ENCODE measurements at regions not wholly inside any gene's neighbourhood (a gene's known extent, or its start where the extent isn't known, plus 50 kb on each side); places are given as distances from the start of the nearest gene placed in this dataset.

DNA sequence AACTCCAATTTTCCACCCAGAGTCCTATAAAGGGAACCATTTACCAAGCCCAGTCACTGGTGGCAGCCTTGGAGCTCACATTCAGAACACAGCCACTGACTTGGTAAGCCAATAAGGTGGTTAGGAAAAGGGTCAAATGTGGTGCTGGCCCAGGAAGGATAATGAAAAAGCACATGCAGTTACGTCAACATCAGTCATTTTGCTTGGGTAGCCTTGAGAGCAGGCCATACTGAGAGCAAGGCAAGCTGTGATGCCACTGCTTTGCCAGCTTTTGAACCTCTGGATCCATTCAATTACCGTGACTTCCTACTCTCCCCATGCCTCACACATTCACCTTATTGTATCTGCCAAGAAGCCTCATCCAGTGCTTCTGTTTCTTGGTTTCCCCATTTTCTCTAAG is 253.6 kb downstream of the OPA1 start:
- DNase-seq = no peak
- Histone ChIP-seq H3K9me3 (ENCODE audit: low read length) (no peaks in the 10 kb centered on the region), H3K36me3 (ENCODE audit: insufficient read depth, low read length) (no peaks in the 10 kb centered on the region), H3K4me3 (ENCODE audit: low read length) (no peak overlapping the region), H3K27me3 (ENCODE audit: insufficient read depth, low read length, poor library complexity, severe bottlenecking) (no peaks in the 10 kb centered on the region), H3K4me1 (ENCODE audit: insufficient read depth, low read length) (no peaks in the 10 kb centered on the region), H3K27ac (ENCODE audit: low read depth, low read length) (no peak overlapping the region)
- no peak overlapping the region for H3K4me3 Mint-ChIP-seq
- peaks cover 9 to 11% of the 10 kb centered on the region in 2 donors for H3K27me3 Mint-ChIP-seq
- no peak overlapping the region for H3K27ac Mint-ChIP-seq
- H3K9me3 Mint-ChIP-seq = no peaks in the 10 kb centered on the region
- no peaks in the 10 kb centered on the region for H3K36me3 Mint-ChIP-seq
- H3K4me1 Mint-ChIP-seq = no peaks in the 10 kb centered on the region
- ChIA-PET CTCF (interaction anchor here (1.0 kb wide), 1 partner anchor 26 kb away, joined by 3 read pairs; no protein-coding TSS in a partner anchor), POLR2A (no interaction called here)

DNA sequence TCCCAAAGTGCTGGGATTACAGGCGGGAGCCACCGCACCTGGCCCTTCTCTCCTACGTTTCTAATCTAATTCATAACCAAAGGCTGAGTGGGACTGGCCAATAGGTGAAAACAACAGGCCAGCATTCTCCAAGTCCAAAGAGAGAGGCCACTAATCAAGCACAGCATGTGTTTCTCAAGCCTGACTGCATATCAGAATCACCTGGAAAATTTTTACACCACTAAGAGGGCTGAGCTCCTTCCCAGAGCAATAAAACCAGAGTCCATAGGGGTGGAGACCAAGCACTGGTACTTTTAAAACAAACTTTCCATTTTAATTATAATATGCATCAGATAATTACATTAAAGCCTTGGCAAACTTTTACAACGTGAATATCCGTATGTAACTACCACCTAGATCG is 254.4 kb downstream of the OPA1 start:
- peaks cover 7% of the 10 kb centered on the region in 2 donors for H3K27me3 Mint-ChIP-seq
- no peak overlapping the region for H3K4me3 Mint-ChIP-seq
- Histone ChIP-seq H3K27me3 (ENCODE audit: insufficient read depth, low read length, poor library complexity, severe bottlenecking) (no peaks in the 10 kb centered on the region), H3K36me3 (ENCODE audit: insufficient read depth, low read length) (no peaks in the 10 kb centered on the region), H3K4me1 (ENCODE audit: insufficient read depth, low read length) (no peaks in the 10 kb centered on the region), H3K9me3 (ENCODE audit: low read length) (no peaks in the 10 kb centered on the region), H3K27ac (ENCODE audit: low read depth, low read length) (no peak overlapping the region), H3K4me3 (ENCODE audit: low read length) (no peak overlapping the region)
- H3K4me1 Mint-ChIP-seq = no peaks in the 10 kb centered on the region
- no peaks in the 10 kb centered on the region for H3K9me3 Mint-ChIP-seq
- ChIA-PET POLR2A (no interaction called here), CTCF (interaction anchor here (0.7 to 1.0 kb wide), 2 partner anchors 26 to 40 kb away, joined by 3 read pairs; no protein-coding TSS in a partner anchor)
- H3K36me3 Mint-ChIP-seq = no peaks in the 10 kb centered on the region
- no peak overlapping the region for H3K27ac Mint-ChIP-seq
- no peak for DNase-seq

- CTCF ChIA-PET = no interaction called here
Observed at GRCh38 chr3:193848547-193848946, 255.5 kb downstream of the OPA1 start.

DNA sequence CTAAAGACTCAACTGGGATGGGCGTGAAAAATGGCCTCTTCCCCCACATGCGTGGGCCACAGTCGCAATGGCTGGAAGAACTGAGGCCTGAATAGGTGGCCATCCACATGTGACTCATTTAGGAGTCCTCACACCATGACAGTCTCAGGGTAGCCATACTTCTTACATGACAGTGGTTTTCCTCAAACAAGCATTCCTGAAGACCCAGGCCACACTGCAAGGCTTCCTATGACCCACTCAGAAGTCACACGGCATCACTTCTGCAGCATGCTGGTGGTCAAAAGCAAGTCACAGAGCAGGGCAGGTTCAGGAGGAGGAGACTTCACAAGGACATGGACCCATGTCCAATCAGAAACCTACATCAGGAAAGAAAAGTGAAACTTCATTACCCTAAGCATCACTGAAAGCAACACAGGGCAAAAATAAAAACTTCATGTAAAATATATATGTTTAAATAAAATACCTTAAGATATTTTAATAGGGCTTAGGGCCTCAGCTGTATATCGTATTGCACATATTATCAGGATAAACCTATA is 257.1 kb downstream of the OPA1 start:
- peaks cover 4 to 6% of the 10 kb centered on the region in 2 donors for H3K27me3 Mint-ChIP-seq
- H3K4me3 ChIP-seq (ENCODE audit: low read length) = no peak overlapping the region
- H3K27ac Mint-ChIP-seq = no peak overlapping the region
- no peaks in the 10 kb centered on the region for H3K4me1 Mint-ChIP-seq
- H3K4me1 ChIP-seq (ENCODE audit: insufficient read depth, low read length) = no peaks in the 10 kb centered on the region
- DNase-seq = no peak
- H3K36me3 Mint-ChIP-seq = no peaks in the 10 kb centered on the region
- ChIA-PET CTCF (no interaction called here), POLR2A (no interaction called here)
- no peaks in the 10 kb centered on the region for H3K36me3 ChIP-seq (ENCODE audit: insufficient read depth, low read length)
- H3K9me3 Mint-ChIP-seq = no peaks in the 10 kb centered on the region
- no peaks in the 10 kb centered on the region for H3K9me3 ChIP-seq (ENCODE audit: low read length)
- no peak overlapping the region for H3K4me3 Mint-ChIP-seq
- H3K27ac ChIP-seq (ENCODE audit: low read depth, low read length) = no peak overlapping the region
- H3K27me3 ChIP-seq (ENCODE audit: insufficient read depth, low read length, poor library complexity, severe bottlenecking) = no peaks in the 10 kb centered on the region

More at GRCh38 chr3:193848547-193848946, 255.5 kb downstream of the OPA1 start:
- Histone ChIP-seq H3K36me3 (ENCODE audit: insufficient read depth, low read length) (no peaks in the 10 kb centered on the region), H3K4me1 (ENCODE audit: insufficient read depth, low read length) (no peaks in the 10 kb centered on the region), H3K27ac (ENCODE audit: low read depth, low read length) (no peak overlapping the region), H3K9me3 (ENCODE audit: low read length) (no peaks in the 10 kb centered on the region), H3K27me3 (ENCODE audit: insufficient read depth, low read length, poor library complexity, severe bottlenecking) (no peaks in the 10 kb centered on the region), H3K4me3 (ENCODE audit: low read length) (no peak overlapping the region)
- no peak overlapping the region for H3K27ac Mint-ChIP-seq
- POLR2A ChIA-PET = no interaction called here
- no peak overlapping the region for H3K4me3 Mint-ChIP-seq
- H3K9me3 Mint-ChIP-seq = no peaks in the 10 kb centered on the region
- peaks cover 6 to 7% of the 10 kb centered on the region in 2 donors for H3K27me3 Mint-ChIP-seq
- H3K36me3 Mint-ChIP-seq = no peaks in the 10 kb centered on the region
- no peaks in the 10 kb centered on the region for H3K4me1 Mint-ChIP-seq
- no peak for DNase-seq

GRCh38 chr3:193851428-193851847 is 258.4 kb downstream of the OPA1 start:
- H3K27me3 ChIP-seq (ENCODE audit: insufficient read depth, low read length, poor library complexity, severe bottlenecking) = no peaks in the 10 kb centered on the region
- peak overlapping the region; percentile 24 for H3K27ac ChIP-seq (ENCODE audit: low read depth, low read length)
- Mint-ChIP-seq H3K27me3 (peaks cover 4 to 6% of the 10 kb centered on the region in 2 donors), H3K4me3 (no peak overlapping the region), H3K9me3 (no peaks in the 10 kb centered on the region), H3K4me1 (no peaks in the 10 kb centered on the region), H3K27ac (no peak overlapping the region), H3K36me3 (no peaks in the 10 kb centered on the region)
- H3K36me3 ChIP-seq (ENCODE audit: insufficient read depth, low read length) = no peaks in the 10 kb centered on the region
- DNase-seq = no peak
- H3K4me1 ChIP-seq (ENCODE audit: insufficient read depth, low read length) = no peaks in the 10 kb centered on the region
- no peak overlapping the region for H3K4me3 ChIP-seq (ENCODE audit: low read length)
- H3K9me3 ChIP-seq (ENCODE audit: low read length) = no peaks in the 10 kb centered on the region
- CTCF ChIA-PET = no interaction called here
- POLR2A ChIA-PET = no interaction called here

- Mint-ChIP-seq H3K27me3 (peaks cover 0 to 6% of the 10 kb centered on the region in 2 donors), H3K27ac (no peak overlapping the region), H3K4me3 (no peak overlapping the region), H3K4me1 (no peaks in the 10 kb centered on the region), H3K9me3 (no peaks in the 10 kb centered on the region), H3K36me3 (no peaks in the 10 kb centered on the region)
- DNase-seq = no peak
- CTCF ChIA-PET = no interaction called here
- peak overlapping the region; percentile 24 for H3K27ac ChIP-seq (ENCODE audit: low read depth, low read length)
- no peaks in the 10 kb centered on the region for H3K9me3 ChIP-seq (ENCODE audit: low read length)
- no peak overlapping the region for H3K4me3 ChIP-seq (ENCODE audit: low read length)
- H3K4me1 ChIP-seq (ENCODE audit: insufficient read depth, low read length) = no peaks in the 10 kb centered on the region
- H3K36me3 ChIP-seq (ENCODE audit: insufficient read depth, low read length) = no peaks in the 10 kb centered on the region
- POLR2A ChIA-PET = no interaction called here
- H3K27me3 ChIP-seq (ENCODE audit: insufficient read depth, low read length, poor library complexity, severe bottlenecking) = no peaks in the 10 kb centered on the region
Observed at GRCh38 chr3:193851941-193852674, 259.1 kb downstream of the OPA1 start.

DNA sequence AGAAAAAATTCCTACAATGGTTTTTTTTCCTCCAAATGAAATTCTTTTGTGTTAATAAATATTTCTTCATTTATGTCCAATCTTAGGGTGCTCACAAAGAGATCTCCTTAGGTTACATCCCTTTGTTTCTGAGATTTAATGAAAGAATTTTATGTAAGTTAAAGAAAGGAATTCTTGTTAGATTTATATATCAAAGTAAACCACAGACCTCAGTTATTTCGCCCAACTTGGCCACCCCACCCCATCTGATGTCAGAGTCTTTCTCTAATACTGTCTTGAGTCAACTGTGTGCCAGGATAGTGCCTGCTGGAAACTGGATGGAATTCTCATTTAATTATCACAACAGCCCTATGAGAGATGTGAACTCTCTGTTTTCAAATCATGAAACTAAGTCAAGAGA is 259.9 kb downstream of the OPA1 start:
- CTCF ChIA-PET = no interaction called here
- H3K4me3 Mint-ChIP-seq = no peak overlapping the region
- no peaks in the 10 kb centered on the region for H3K9me3 Mint-ChIP-seq
- H3K4me3 ChIP-seq (ENCODE audit: low read length) = no peak overlapping the region
- no peak overlapping the region for H3K27ac Mint-ChIP-seq
- H3K4me1 ChIP-seq (ENCODE audit: insufficient read depth, low read length) = no peaks in the 10 kb centered on the region
- no peaks in the 10 kb centered on the region for H3K27me3 ChIP-seq (ENCODE audit: insufficient read depth, low read length, poor library complexity, severe bottlenecking)
- H3K36me3 Mint-ChIP-seq = no peaks in the 10 kb centered on the region
- POLR2A ChIA-PET = no interaction called here
- H3K9me3 ChIP-seq (ENCODE audit: low read length) = no peaks in the 10 kb centered on the region
- DNase-seq = no peak
- H3K27me3 Mint-ChIP-seq = peaks cover 0 to 2% of the 10 kb centered on the region in 2 donors
- peak overlapping the region; percentile 45 for H3K27ac ChIP-seq (ENCODE audit: low read depth, low read length)
- H3K4me1 Mint-ChIP-seq = no peaks in the 10 kb centered on the region
- H3K36me3 ChIP-seq (ENCODE audit: insufficient read depth, low read length) = no peaks in the 10 kb centered on the region

DNA sequence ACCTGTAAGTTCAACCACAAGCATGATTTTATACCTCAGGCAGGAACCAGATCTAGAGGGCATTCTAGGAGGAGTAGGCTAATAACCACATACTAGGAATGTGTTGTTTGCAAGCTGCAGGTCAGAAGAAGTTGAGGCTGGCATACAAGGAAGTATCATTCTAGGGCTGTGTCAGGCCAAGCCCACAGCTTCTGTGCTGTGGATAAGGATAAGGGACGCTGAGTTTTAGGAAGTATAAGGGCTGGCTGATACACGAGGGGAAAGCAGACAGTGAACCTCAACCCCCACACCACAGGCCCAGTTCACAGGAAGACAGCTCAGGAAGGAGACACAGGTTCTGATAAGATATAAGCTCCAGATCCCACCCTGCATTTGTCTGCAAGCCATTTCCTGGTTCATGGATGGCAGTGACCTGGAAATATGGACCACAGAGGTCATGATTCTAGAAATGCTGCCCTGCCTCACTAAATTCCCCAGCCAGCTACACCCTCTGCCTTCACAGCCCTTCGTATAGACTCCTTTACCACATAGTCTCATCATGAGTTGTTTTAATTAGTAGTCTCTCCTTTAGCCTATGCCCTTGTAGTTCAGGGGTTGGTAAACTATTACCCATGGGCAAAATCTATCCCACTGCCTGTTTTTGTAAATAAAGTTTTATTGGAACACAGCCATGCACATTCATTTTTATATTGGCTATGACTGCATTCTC is 260.7 kb downstream of the OPA1 start:
- Mint-ChIP-seq H3K9me3 (no peaks in the 10 kb centered on the region), H3K4me1 (no peaks in the 10 kb centered on the region), H3K4me3 (no peak overlapping the region), H3K36me3 (no peaks in the 10 kb centered on the region), H3K27me3 (peaks cover 0 to 1% of the 10 kb centered on the region in 2 donors), H3K27ac (peak overlapping the region in 1 of 8 donors; percentile 25)
- ChIA-PET CTCF (no interaction called here), POLR2A (no interaction called here)
- no peak for DNase-seq
- peak overlapping the region; percentile 45 for H3K27ac ChIP-seq (ENCODE audit: low read depth, low read length)
- no peaks in the 10 kb centered on the region for H3K36me3 ChIP-seq (ENCODE audit: insufficient read depth, low read length)
- no peaks in the 10 kb centered on the region for H3K9me3 ChIP-seq (ENCODE audit: low read length)
- H3K4me1 ChIP-seq (ENCODE audit: insufficient read depth, low read length) = no peaks in the 10 kb centered on the region
- no peak overlapping the region for H3K4me3 ChIP-seq (ENCODE audit: low read length)
- no peaks in the 10 kb centered on the region for H3K27me3 ChIP-seq (ENCODE audit: insufficient read depth, low read length, poor library complexity, severe bottlenecking)

Data from CD8-positive, alpha-beta memory T cell (primary cell).